ENCODE measurements at regions not wholly inside any gene's neighbourhood (a gene's known extent, or its start where the extent isn't known, plus 50 kb on each side); places are given as distances from the start of the nearest gene placed in this dataset.

GRCh38 chr18:68103561-68103960 is 587.0 kb upstream of the DSEL start:
- DNase-seq (no peak), ATAC-seq (ENCODE audit: poor library complexity) (no peak)
- intact Hi-C loops (cut with DNase I), result no loop called here

- no peak for ATAC-seq (ENCODE audit: poor library complexity)
- DNase-seq, result no peak
- intact Hi-C loops (cut with DNase I), result no loop called here
Observed at GRCh38 chr18:68102117-68102516, 585.6 kb upstream of the DSEL start.

DNA sequence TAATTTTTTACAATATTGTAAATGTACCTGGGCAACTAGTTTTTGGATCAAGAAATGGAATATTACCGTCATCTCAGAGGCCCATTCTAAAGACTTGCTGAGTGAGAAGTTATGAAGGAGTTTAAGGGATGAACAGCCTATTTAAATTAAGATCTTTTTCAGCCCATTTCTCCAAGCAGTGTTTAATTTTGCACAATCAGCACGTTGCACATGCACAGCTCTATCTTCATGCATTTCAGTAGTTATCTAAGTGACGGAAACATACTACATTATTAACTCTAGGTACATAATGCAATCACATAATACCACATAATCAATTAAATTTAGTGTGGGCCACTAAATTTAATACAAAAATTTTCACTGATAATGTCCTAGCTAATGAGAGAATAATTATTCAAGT is 582.1 kb upstream of the DSEL start:
- intact Hi-C loops (cut with DNase I), result no loop called here
- DNase-seq, result no peak

DNA sequence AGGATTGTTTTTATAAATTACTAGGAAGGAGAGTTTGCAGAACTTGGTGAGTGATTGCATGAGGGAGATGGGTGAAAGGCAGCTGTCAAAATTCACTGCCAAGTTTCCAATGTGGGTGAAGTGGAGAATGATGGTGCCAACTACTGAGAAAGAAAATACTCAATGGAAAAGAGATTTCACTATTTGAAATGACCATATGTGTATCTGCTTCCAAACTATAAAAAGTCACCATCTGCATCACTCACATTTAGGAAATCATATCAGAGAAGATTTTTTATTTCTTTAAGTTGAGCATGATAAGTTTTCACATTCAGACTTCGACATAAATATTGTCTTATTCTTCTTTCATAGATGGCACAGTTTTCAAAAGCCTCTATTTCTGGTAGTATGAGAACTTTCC is 570.0 kb upstream of the DSEL start:
- ATAC-seq (ENCODE audit: poor library complexity) (no peak), DNase-seq (no peak)
- intact Hi-C loops (cut with DNase I), result no loop called here

More for the DNA sequence above, 582.1 kb upstream of the DSEL start:
- no peak for ATAC-seq (ENCODE audit: poor library complexity)

- ATAC-seq (ENCODE audit: poor library complexity), result no peak
- intact Hi-C loops (cut with DNase I), result no loop called here
- DNase-seq, result no peak
Observed at GRCh38 chr18:68085251-68085650, 568.7 kb upstream of the DSEL start.

GRCh38 chr18:68083776-68084175 is 567.3 kb upstream of the DSEL start:
- no peak for ATAC-seq (ENCODE audit: poor library complexity)
- DNase-seq, result no peak
- intact Hi-C loops (cut with DNase I), result no loop called here

- no peak for ATAC-seq (ENCODE audit: poor library complexity)
- DNase-seq, result no peak
- intact Hi-C loops (cut with DNase I), result no loop called here
Observed at GRCh38 chr18:68083131-68083530, 566.6 kb upstream of the DSEL start.

GRCh38 chr18:68072744-68073143 is 556.2 kb upstream of the DSEL start:
- ATAC-seq (ENCODE audit: poor library complexity) (no peak), DNase-seq (no peak)
- intact Hi-C loops (cut with DNase I), result no loop called here

- ATAC-seq (ENCODE audit: poor library complexity) (no peak), DNase-seq (no peak)
- intact Hi-C loops (cut with DNase I), result no loop called here
Observed at GRCh38 chr18:68060871-68061270, 544.4 kb upstream of the DSEL start.

DNA sequence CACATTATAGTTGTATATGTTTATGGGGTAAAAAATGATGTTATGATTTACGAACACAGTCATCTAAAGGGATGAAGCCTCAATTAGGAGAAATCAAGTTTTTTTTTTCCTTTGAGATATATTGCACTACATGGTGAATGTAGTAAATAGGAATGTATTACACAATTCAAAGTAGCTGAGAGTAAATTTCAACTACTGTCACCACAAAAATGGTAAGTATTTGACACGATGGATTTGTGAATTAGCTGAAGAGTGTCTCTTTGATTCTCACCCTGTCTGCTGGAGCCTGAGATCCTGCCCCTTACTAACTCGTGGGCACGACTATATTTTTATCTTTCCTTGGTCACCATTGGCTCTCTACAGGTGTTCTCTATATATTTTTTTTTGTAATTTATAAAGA is 540.4 kb upstream of the DSEL start:
- intact Hi-C loops (cut with DNase I), result no loop called here
- ATAC-seq (ENCODE audit: poor library complexity), result no peak
- DNase-seq, result no peak

DNA sequence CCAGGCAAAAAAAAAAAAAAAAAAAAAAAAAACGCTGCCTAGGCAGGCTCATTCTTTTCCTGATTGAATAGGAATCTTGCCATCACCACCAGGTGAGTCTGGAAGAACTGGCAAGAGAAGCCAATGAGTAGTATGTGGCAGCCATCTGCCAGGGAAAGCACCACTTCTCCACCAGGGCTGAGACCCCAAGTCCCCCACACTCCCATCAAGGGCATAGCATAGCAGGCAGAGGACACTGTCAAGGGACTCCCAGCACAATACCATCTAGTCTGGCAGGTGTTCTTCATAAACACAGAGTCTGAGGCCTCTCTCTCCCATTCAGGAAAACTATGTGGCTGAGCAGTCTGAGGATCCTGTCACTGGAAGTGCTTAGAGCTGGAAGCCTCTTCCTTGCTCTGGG is 538.1 kb upstream of the DSEL start:
- DNase-seq, result no peak
- ATAC-seq (ENCODE audit: poor library complexity), result no peak
- intact Hi-C loops (cut with DNase I), result no loop called here

DNA sequence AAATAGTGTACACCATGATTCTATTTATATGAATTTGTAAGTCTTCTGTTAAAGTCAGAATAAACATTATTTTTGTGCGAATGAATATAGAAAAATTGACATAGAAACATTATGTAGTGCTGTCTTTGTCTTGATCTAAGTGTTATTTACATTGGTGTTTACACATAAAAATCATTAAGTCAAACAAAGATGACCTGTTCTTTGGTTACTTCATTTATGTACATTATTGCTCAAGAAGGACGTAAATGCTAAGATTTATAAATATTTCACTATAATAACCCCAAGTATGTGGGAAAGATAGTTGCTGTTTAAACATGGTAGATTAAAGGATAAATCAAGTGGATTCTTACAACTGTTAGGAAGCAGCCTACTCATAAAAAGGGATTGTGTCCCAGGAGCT is 536.8 kb upstream of the DSEL start:
- ATAC-seq (ENCODE audit: poor library complexity), result no peak
- DNase-seq, result no peak
- intact Hi-C loops (cut with DNase I), result no loop called here

- intact Hi-C loops (cut with DNase I), result no loop called here
- no peak for ATAC-seq (ENCODE audit: poor library complexity)
Observed at GRCh38 chr18:68041327-68041726, 524.8 kb upstream of the DSEL start.

GRCh38 chr18:68040198-68040597 is 523.7 kb upstream of the DSEL start:
- intact Hi-C loops (cut with DNase I), result no loop called here
- DNase-seq (no peak), ATAC-seq (ENCODE audit: poor library complexity) (no peak)

More at GRCh38 chr18:68041327-68041726, 524.8 kb upstream of the DSEL start:
- no peak for DNase-seq

GRCh38 chr18:68035774-68036522 is 519.4 kb upstream of the DSEL start:
- ATAC-seq (ENCODE audit: poor library complexity), result peak; percentile 56
- no peak for DNase-seq
- intact Hi-C loops (cut with DNase I), result no loop called here

- intact Hi-C loops (cut with DNase I), result no loop called here
- no peak for DNase-seq
- peak; percentile 52 for ATAC-seq (ENCODE audit: poor library complexity)
Observed at GRCh38 chr18:68034296-68034695, 517.8 kb upstream of the DSEL start.

DNA sequence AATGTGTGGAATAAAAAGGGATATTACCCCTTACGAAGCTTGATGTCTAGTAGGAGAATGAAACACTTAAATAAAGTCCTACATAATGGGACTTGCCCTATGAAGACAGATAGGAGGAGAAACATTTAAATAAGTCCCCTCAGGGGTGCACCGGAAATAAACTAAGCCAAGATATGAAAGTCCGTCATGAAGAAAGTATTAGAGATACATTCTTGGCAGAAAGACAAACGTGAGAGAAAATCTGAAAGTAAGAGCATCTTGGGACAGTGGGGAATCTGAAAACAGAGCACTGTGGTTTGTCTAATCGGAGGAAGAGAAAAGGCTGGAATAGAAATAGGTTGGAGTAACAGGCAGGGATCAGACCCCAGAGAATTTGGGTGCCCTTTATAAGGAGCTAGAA is 516.9 kb upstream of the DSEL start:
- intact Hi-C loops (cut with DNase I), result no loop called here
- no peak for DNase-seq
- no peak for ATAC-seq (ENCODE audit: poor library complexity)

DNA sequence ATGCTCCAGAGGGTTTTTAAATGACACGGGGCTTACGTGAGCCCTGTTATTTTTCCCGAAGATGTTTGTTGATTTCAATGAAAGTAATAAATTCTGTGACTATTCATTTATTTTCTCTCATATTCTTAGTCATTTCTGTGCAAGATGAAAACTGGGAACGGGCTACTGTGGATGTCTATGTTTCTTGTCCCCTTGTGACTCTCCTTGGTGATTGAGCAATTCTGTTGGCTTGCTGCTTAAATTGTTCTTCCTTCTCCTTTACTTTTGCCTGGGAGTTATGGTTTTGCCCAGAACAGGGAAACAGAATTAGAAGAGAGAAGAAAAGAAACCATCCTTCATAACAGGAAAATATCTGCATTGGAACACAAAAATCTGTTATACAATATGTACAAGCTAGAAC is 508.2 kb upstream of the DSEL start:
- ATAC-seq (ENCODE audit: poor library complexity) (peak; percentile 71), DNase-seq (no peak)
- intact Hi-C loops (cut with DNase I), result no loop called here

GRCh38 chr18:68017385-68017784 is 500.9 kb upstream of the DSEL start:
- intact Hi-C loops (cut with DNase I), result no loop called here
- no peak for ATAC-seq (ENCODE audit: poor library complexity)
- no peak for DNase-seq

GRCh38 chr18:67997496-67997895 is 481.0 kb upstream of the DSEL start:
- DNase-seq, result no peak
- intact Hi-C loops (cut with DNase I), result no loop called here
- no peak for ATAC-seq (ENCODE audit: poor library complexity)

GRCh38 chr18:67995769-67996168 is 479.2 kb upstream of the DSEL start:
- intact Hi-C loops (cut with DNase I), result no loop called here
- DNase-seq, result no peak
- ATAC-seq (ENCODE audit: poor library complexity), result no peak
